OCI-LY1 (cell line): ENCODE measurements at regions not wholly inside any gene's neighbourhood (a gene's known extent, or its start where the extent isn't known, plus 50 kb on each side); places are given as distances from the start of the nearest gene placed in this dataset.

Experiments used
- H2AFZ ChIP-seq: fragments of 200-600 bp; sonication (generic), shearing (Covaris generic); 2 replicates; pipeline ENCODE4 v1.6.0; 2014; ENCODE audit warnings: antibody characterized with exemption, mild to moderate bottlenecking, low read length
- H3F3A ChIP-seq: fragments of 200-600 bp; sonication (generic), shearing (Covaris generic); 2 replicates; pipeline ENCODE4 v1.6.0; 2014; ENCODE audit warnings: mild to moderate bottlenecking, antibody characterized with exemption, low read length, moderate library complexity; ENCODE audit not compliant: insufficient read depth
- H3K27ac ChIP-seq: fragments of 200-600 bp; sonication (generic); 2 replicates; pipeline ENCODE4 v1.5.1; 2014; ENCODE audit warnings: low read length, mixed run types, mild to moderate bottlenecking, low read depth; ENCODE audit not compliant: poor library complexity, severe bottlenecking
- H3K27me3 ChIP-seq: fragments of 200-600 bp; sonication (generic); 2 replicates; pipeline ENCODE4 v1.6.0; 2014; ENCODE audit warnings: antibody characterized with exemption, mild to moderate bottlenecking, low read length, moderate library complexity; ENCODE audit not compliant: insufficient read depth
- H3K36me3 ChIP-seq: fragments of 200-600 bp; sonication (generic); 2 replicates; pipeline ENCODE4 v1.6.1; 2014; ENCODE audit warnings: mild to moderate bottlenecking, antibody characterized with exemption, low read length, moderate library complexity, mixed read lengths; ENCODE audit not compliant: insufficient read depth
- H3K4me1 ChIP-seq: fragments of 200-600 bp; sonication (generic); 2 replicates; pipeline ENCODE4 v1.5.1; 2014; ENCODE audit warnings: mild to moderate bottlenecking, low read length, moderate library complexity; ENCODE audit not compliant: insufficient read depth, severe bottlenecking
- H3K4me2 ChIP-seq: fragments of 200-600 bp; sonication (generic), shearing (Covaris generic); 2 replicates; pipeline ENCODE4 v1.6.1; 2014; ENCODE audit warnings: low read length
- H3K4me3 ChIP-seq: fragments of 200-600 bp; sonication (generic); 2 replicates; pipeline ENCODE4 v1.5.1; 2014; ENCODE audit warnings: low read length, low read depth, mild to moderate bottlenecking, mixed read lengths; ENCODE audit not compliant: poor library complexity, severe bottlenecking
- H3K79me2 ChIP-seq: fragments of 200-600 bp; shearing (Covaris generic); 2 replicates; pipeline ENCODE4 v1.6.1; 2016; ENCODE audit warnings: mixed run types, low read length, mixed read lengths; ENCODE audit not compliant: insufficient read depth
- H3K9ac ChIP-seq: fragments of 200-600 bp; sonication (generic), shearing (Covaris generic); 2 replicates; pipeline ENCODE4 v1.6.1; 2014; ENCODE audit warnings: mild to moderate bottlenecking, low read length, mixed read lengths
- H3K9me2 ChIP-seq: fragments of 200-600 bp; sonication (generic), shearing (Covaris generic); 2 replicates; pipeline ENCODE4 v1.6.1; 2014; ENCODE audit warnings: low read depth, mild to moderate bottlenecking, low read length, mixed read lengths
- H3K9me3 ChIP-seq: fragments of 200-600 bp; shearing (Covaris generic); 2 replicates; pipeline ENCODE4 v1.6.1; 2014; ENCODE audit warnings: low read length, mixed read lengths
- H4K20me1 ChIP-seq: fragments of 200-600 bp; sonication (generic), shearing (Covaris generic); 2 replicates; pipeline ENCODE4 v1.6.0; 2016; ENCODE audit warnings: mild to moderate bottlenecking, low read length; ENCODE audit not compliant: insufficient read depth
- CTCF ChIP-seq: fragments of 200-600 bp; sonication (generic), shearing (Covaris generic); IDR thresholded peaks from 2 replicates; pipeline ENCODE4 v1.5.1; 2017; ENCODE audit warnings: mild to moderate bottlenecking, antibody characterized with exemption, low read length, moderate library complexity, mixed read lengths
- EZH2 ChIP-seq: fragments of 200-600 bp; sonication (generic), shearing (Covaris generic); IDR thresholded peaks from 2 replicates; pipeline ENCODE4 v1.8.0; 2017; ENCODE audit warnings: borderline replicate concordance, mixed run types, mild to moderate bottlenecking, antibody characterized with exemption, low read length, moderate library complexity, mixed read lengths

DNA sequence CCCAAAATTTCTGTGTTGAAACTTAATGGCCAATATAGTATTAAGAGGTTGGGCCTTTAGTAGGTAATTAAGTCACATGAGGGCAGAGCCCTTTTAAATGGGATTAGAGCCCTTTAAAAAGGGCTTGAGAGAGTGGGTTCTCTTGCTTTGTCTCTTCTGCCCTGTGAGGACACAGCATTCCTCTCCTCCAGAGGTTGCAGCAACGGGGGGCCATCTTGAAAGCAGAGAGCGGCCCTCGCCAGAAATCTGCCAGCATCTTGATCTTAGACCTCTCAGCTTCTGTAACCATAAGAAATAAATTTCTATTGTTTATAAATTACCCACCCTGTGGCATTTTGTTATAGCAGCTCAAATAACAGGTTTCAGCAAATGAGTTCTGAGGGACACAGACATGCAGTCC is 305.0 kb upstream of the LRP1B start:
- TF ChIP-seq EZH2 (no peak), CTCF (no peak)

GRCh38 chr2:142426064-142426463 is 295.2 kb upstream of the LRP1B start:
- H3K9ac ChIP-seq: no peak overlapping the region

More for the DNA sequence above, 305.0 kb upstream of the LRP1B start:
- Histone ChIP-seq H3K79me2 (no peaks in the 10 kb centered on the region), H2AFZ (no peak overlapping the region), H3K36me3 (no peaks in the 10 kb centered on the region), H4K20me1 (no peaks in the 10 kb centered on the region), H3K4me2 (no peak overlapping the region), H3K27ac (no peak overlapping the region), H3F3A (no peaks in the 10 kb centered on the region), H3K27me3 (no peaks in the 10 kb centered on the region), H3K4me3 (no peak overlapping the region), H3K4me1 (no peaks in the 10 kb centered on the region), H3K9me2 (no peaks in the 10 kb centered on the region), H3K9ac (no peak overlapping the region), H3K9me3 (no peaks in the 10 kb centered on the region)

DNA sequence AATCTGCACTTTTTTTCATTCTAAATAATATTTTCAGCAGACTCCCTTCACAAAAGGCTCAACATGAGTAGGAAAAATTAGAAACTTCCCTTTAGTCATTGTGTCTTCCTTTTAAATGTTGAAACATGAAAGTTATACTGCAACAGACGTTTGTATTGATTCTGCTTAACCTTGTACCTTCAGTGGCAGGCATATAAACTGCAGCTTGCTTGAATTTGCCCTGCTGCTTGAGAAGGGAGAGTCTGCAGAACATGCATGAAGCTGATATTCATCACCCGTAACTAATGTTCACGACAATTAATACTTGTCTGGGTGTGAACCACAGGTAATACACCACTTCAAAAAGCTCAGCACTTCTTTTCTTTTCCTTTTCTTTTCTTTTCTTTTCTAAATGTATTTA is 294.7 kb upstream of the LRP1B start:
- H3K36me3 ChIP-seq: no peaks in the 10 kb centered on the region
- H3F3A ChIP-seq: no peaks in the 10 kb centered on the region
- no peaks in the 10 kb centered on the region for H3K79me2 ChIP-seq
- no peak for TF ChIP-seq EZH2
- no peak for TF ChIP-seq CTCF
- no peaks in the 10 kb centered on the region for H3K27me3 ChIP-seq
- H4K20me1 ChIP-seq: no peaks in the 10 kb centered on the region
- H3K9me3 ChIP-seq: no peaks in the 10 kb centered on the region
- no peak overlapping the region for H2AFZ ChIP-seq
- H3K9me2 ChIP-seq: no peaks in the 10 kb centered on the region
- no peaks in the 10 kb centered on the region for H3K4me1 ChIP-seq
- H3K4me2 ChIP-seq: no peak overlapping the region
- no peak overlapping the region for H3K4me3 ChIP-seq
- H3K27ac ChIP-seq: no peak overlapping the region
- H3K9ac ChIP-seq: no peak overlapping the region

More at GRCh38 chr2:142426064-142426463, 295.2 kb upstream of the LRP1B start:
- Histone ChIP-seq H3K4me3 (no peak overlapping the region), H2AFZ (no peak overlapping the region), H3K27me3 (no peaks in the 10 kb centered on the region), H3K4me2 (no peak overlapping the region), H3F3A (no peaks in the 10 kb centered on the region), H3K9me2 (no peaks in the 10 kb centered on the region), H3K27ac (no peak overlapping the region), H3K4me1 (no peaks in the 10 kb centered on the region), H3K36me3 (no peaks in the 10 kb centered on the region), H4K20me1 (no peaks in the 10 kb centered on the region), H3K9me3 (no peaks in the 10 kb centered on the region), H3K79me2 (no peaks in the 10 kb centered on the region)
- TF ChIP-seq CTCF (no peak), EZH2 (no peak)
